C4-2B (cell line): ENCODE measurements at regions not wholly inside any gene's neighbourhood (a gene's known extent, or its start where the extent isn't known, plus 50 kb on each side); places are given as distances from the start of the nearest gene placed in this dataset.

Source experiments
- CTCF ChIP-seq: fragments of 450-650 bp; conservative IDR thresholded peaks from 2 replicates; pipeline ENCODE4 v1.5.1; 2017; ENCODE audit warnings: mild to moderate bottlenecking
- ZFX ChIP-seq: fragments of 450-650 bp; IDR thresholded peaks from 2 replicates; pipeline ENCODE4 v1.6.1; 2017

- no peak for TF ChIP-seq CTCF
- no peak for TF ChIP-seq ZFX
Observed at GRCh38 chr9:14500705-14501104, 186.8 kb upstream of the NFIB start.
